ENCODE measurements at regions not wholly inside any gene's neighbourhood (a gene's known extent, or its start where the extent isn't known, plus 50 kb on each side); places are given as distances from the start of the nearest gene placed in this dataset.

DNA sequence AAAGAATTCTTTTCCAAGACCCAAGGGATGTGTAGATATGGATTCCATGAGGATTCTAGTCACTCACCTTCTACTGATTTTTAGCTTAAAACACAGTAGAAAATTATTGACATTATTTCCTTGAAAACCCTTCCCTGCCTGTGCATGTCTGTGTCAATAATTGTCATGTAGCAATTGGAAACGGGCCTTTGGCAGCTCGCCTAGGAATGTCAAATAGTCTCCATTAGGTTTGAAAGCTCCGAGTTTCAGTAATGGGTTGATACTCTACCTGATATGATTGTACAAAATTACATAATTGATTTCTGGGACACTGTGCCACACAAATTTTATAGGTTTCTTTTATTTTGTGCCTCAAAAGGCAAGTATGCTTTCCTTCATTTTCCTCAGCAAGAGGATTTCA lies 515.2 kb upstream of the ARID1B start:
- no peak for TF ChIP-seq POLR2AphosphoS5 (IDR thresholded peaks at IDR 0.05)
- no peak for TF ChIP-seq EP300 (IDR thresholded peaks at IDR 0.05)

All from esophagus muscularis mucosa (tissue), 3 donors.